HCT116 (cell line): ENCODE measurements at regions not wholly inside any gene's neighbourhood (a gene's known extent, or its start where the extent isn't known, plus 50 kb on each side); places are given as distances from the start of the nearest gene placed in this dataset.

Experiments
- ATAC-seq: fragments of 200-7000 bp; cut with Tn5 transposase; 2 replicates; pipeline ENCODE4 v1.9.1; 2020; ENCODE audit warnings: mild to moderate bottlenecking, moderate library complexity
- BruUV-seq: library from RNA; stranded (reverse); fragments of 400-500 nt; replicated peaks from 2 replicates; lab custom pipeline; 2021; lab: Mats Ljungman, UMichigan
- CTCF ChIA-PET: fragments of 300-600 bp; sonication (Branson Sonifier 250); formaldehyde crosslinking; loops from one replicate; lab custom pipeline; 2021; ENCODE audit warnings: antibody characterized with exemption; lab: Charles Lee
- POLR2A ChIA-PET: fragments of 300-600, 350-600 bp; sonication (Branson Sonifier 250); formaldehyde crosslinking; loops from one replicate; lab custom pipeline; 2021; ENCODE audit warnings: antibody characterized with exemption; lab: Charles Lee
- RAD21 ChIA-PET, 2 experiments: fragments of 300-600 bp; sonication (Branson Sonifier 250); formaldehyde crosslinking; loops; one replicate each; lab custom pipeline; 2023; ENCODE audit warnings: low total read pairs in 2 of 2; ENCODE audit not compliant: uncharacterized antibody in 2 of 2, unreplicated experiment in 2 of 2, low non-redundant PET in 1 of 2; lab: Charles Lee
- DNase-seq: peaks from one replicate; pipeline ENCODE4 v3.0.0-alpha.2; 2010; ENCODE audit warnings: low read depth, low spot score
- H2AFZ ChIP-seq: fragments of 200-600 bp; shearing (Covaris generic), sonication (generic); 2 replicates; pipeline ENCODE4 v1.6.1; 2017; ENCODE audit warnings: low read depth, mixed run types, mixed read lengths, antibody characterized with exemption, low read length; ENCODE audit not compliant: poor library complexity, severe bottlenecking
- H3K27ac ChIP-seq: 2 replicates; pipeline ENCODE4 v1.5.1; 2012; ENCODE audit warnings: low read depth, low read length
- H3K27me3 ChIP-seq: fragments of 200-600 bp; sonication (generic); 2 replicates; pipeline ENCODE4 v1.6.1; 2016; ENCODE audit warnings: mixed run types, low read length, mixed read lengths; ENCODE audit not compliant: insufficient read depth
- H3K36me3 ChIP-seq, 2 experiments: fragments of 200-500 bp in 1 of 2; fragments of 200-600 bp in 1 of 2; sonication (Bioruptor generic) in 1 of 2; sonication (generic) in 1 of 2; 2 replicates each; pipeline versions ENCODE4 v1.5.1 to v1.6.1; 2014 to 2016; ENCODE audit warnings: low read length in 2 of 2, inconsistent platforms in 1 of 2, mixed read lengths in 1 of 2, mixed run types in 1 of 2; ENCODE audit not compliant: insufficient read depth in 2 of 2, control insufficient read depth in 1 of 2
- H3K4me1 ChIP-seq, 2 experiments: fragments of 200-600 bp in 1 of 2; sonication (generic) in 1 of 2; 2 replicates each; pipeline versions ENCODE4 v1.5.1 to v1.6.1; 2012 to 2017; ENCODE audit warnings: low read length in 2 of 2, inconsistent platforms in 1 of 2, mild to moderate bottlenecking in 1 of 2, mixed read lengths in 1 of 2, mixed run types in 1 of 2, moderate library complexity in 1 of 2; ENCODE audit not compliant: insufficient read depth in 2 of 2, control insufficient read depth in 1 of 2
- H3K4me2 ChIP-seq: fragments of 200-600 bp; sonication (generic); 2 replicates; pipeline ENCODE4 v1.6.1; 2017; ENCODE audit warnings: mixed run types, low read length, mixed read lengths
- H3K4me3 ChIP-seq, 2 experiments: fragments of 200-600 bp in 1 of 2; sonication (generic) in 1 of 2; replicated peaks in 1 of 2; 2 replicates each; pipeline ENCODE4 v1.5.1; 2011 to 2016; ENCODE audit warnings: low read length in 2 of 2, control low read depth in 1 of 2, low read depth in 1 of 2, mild to moderate bottlenecking in 1 of 2, mixed read lengths in 1 of 2, mixed run types in 1 of 2
- H3K79me2 ChIP-seq: fragments of 200-600 bp; sonication (generic); 2 replicates; pipeline ENCODE4 v1.6.1; 2017; ENCODE audit warnings: mild to moderate bottlenecking, mixed run types, low read length, moderate library complexity, mixed read lengths; ENCODE audit not compliant: insufficient read depth
- H3K9ac ChIP-seq: fragments of 200-600 bp; sonication (generic); 2 replicates; pipeline ENCODE4 v1.6.1; 2016; ENCODE audit warnings: low read length, mixed read lengths
- H3K9me2 ChIP-seq: fragments of 200-600 bp; sonication (generic), shearing (Covaris generic); 2 replicates; pipeline ENCODE4 v1.6.1; 2017; ENCODE audit warnings: mixed run types, mild to moderate bottlenecking, moderate library complexity; ENCODE audit not compliant: insufficient read depth
- H3K9me3 ChIP-seq, 2 experiments: fragments of 200-500 bp in 1 of 2; fragments of 200-600 bp in 1 of 2; sonication (Bioruptor generic) in 1 of 2; sonication (generic) in 1 of 2; 2 replicates each; pipeline ENCODE4 v1.6.1; 2014 to 2017; ENCODE audit warnings: low read length in 2 of 2, mixed read lengths in 2 of 2, inconsistent platforms in 1 of 2, low read depth in 1 of 2, mild to moderate bottlenecking in 1 of 2, mixed run types in 1 of 2, moderate library complexity in 1 of 2; ENCODE audit not compliant: control insufficient read depth in 1 of 2, insufficient read depth in 1 of 2
- H4K20me1 ChIP-seq: fragments of 200-600 bp; sonication (generic), shearing (Covaris generic); 2 replicates; pipeline ENCODE4 v1.6.1; 2017; ENCODE audit warnings: mixed run types, mild to moderate bottlenecking, moderate library complexity; ENCODE audit not compliant: insufficient read depth
- ATF3 ChIP-seq: IDR thresholded peaks from 2 replicates; pipeline ENCODE4 v1.6.1; 2012
- EGR1 ChIP-seq: IDR thresholded peaks from 2 replicates; pipeline ENCODE4 v1.6.1; 2012; ENCODE audit warnings: low read depth
- FOSL1 ChIP-seq: IDR thresholded peaks from 2 replicates; pipeline ENCODE4 v1.6.1; 2012; ENCODE audit warnings: low read depth
- JUND ChIP-seq: IDR thresholded peaks from 2 replicates; pipeline ENCODE4 v1.6.1; 2012
- POLR2AphosphoS5 ChIP-seq: IDR thresholded peaks from 2 replicates; pipeline ENCODE4 v1.6.1; 2011; ENCODE audit warnings: mild to moderate bottlenecking, low read depth, low read length, moderate library complexity
- RAD21 ChIP-seq: IDR thresholded peaks from 2 replicates; pipeline ENCODE4 v1.6.1; 2012; ENCODE audit warnings: low read depth, mild to moderate bottlenecking
- SIN3A ChIP-seq: IDR thresholded peaks from 2 replicates; pipeline ENCODE4 v1.6.1; 2012; ENCODE audit warnings: low read depth
- SP1 ChIP-seq: IDR thresholded peaks from 2 replicates; pipeline ENCODE4 v1.6.1; 2012; ENCODE audit warnings: low read depth
- SRF ChIP-seq: IDR thresholded peaks from 2 replicates; pipeline ENCODE4 v1.6.1; 2012; ENCODE audit warnings: low read depth
- TCF7L2 ChIP-seq: IDR thresholded peaks from 2 replicates; pipeline ENCODE4 v1.7.0; 2011; ENCODE audit warnings: borderline replicate concordance, inconsistent platforms; ENCODE audit not compliant: insufficient read depth, insufficient read length; ENCODE audit errors: extremely low read depth
- ZNF274 ChIP-seq: fragments of 200-500 bp; sonication (Bioruptor generic); IDR thresholded peaks from 2 replicates; pipeline ENCODE4 v1.6.1; 2014; ENCODE audit warnings: mild to moderate bottlenecking, low read depth, low read length, inconsistent platforms
- intact Hi-C: fragments of 100-400 bp; cut with micrococcal nuclease; formaldehyde crosslinking; loops from 2 replicates; pipeline ENCODE4 v1.10.0; 2022
- TF ChIP-seq, protein P1 (sequence below): IDR thresholded peaks from 2 replicates; pipeline ENCODE4 v1.6.1; 2011; ENCODE audit warnings: mild to moderate bottlenecking, low read length, moderate library complexity; ENCODE audit not compliant: insufficient replicate concordance; ENCODE audit errors: extremely low read depth
- TF ChIP-seq, protein P2 (sequence below): IDR thresholded peaks from 2 replicates; pipeline ENCODE4 v1.6.1; 2012
- TF ChIP-seq, protein P3 (sequence below), 3 experiments: fragments of 200-600 bp in 1 of 3; sonication (generic) in 1 of 3; IDR thresholded peaks in 2 of 3; conservative IDR thresholded peaks in 1 of 3; 2 replicates each; pipeline ENCODE4 v1.5.1; 2012 to 2017; ENCODE audit warnings: low read depth in 2 of 3, low read length in 2 of 3, antibody characterized with exemption in 1 of 3, borderline replicate concordance in 1 of 3, control low read depth in 1 of 3, mild to moderate bottlenecking in 1 of 3, mixed read lengths in 1 of 3, mixed run types in 1 of 3, moderate library complexity in 1 of 3; ENCODE audit not compliant: insufficient read depth in 1 of 3

GRCh38 chr1:96400089-96400488 lies 321.5 kb upstream of the PTBP2 start (continued):
- TF ChIP-seq, protein P1, sequence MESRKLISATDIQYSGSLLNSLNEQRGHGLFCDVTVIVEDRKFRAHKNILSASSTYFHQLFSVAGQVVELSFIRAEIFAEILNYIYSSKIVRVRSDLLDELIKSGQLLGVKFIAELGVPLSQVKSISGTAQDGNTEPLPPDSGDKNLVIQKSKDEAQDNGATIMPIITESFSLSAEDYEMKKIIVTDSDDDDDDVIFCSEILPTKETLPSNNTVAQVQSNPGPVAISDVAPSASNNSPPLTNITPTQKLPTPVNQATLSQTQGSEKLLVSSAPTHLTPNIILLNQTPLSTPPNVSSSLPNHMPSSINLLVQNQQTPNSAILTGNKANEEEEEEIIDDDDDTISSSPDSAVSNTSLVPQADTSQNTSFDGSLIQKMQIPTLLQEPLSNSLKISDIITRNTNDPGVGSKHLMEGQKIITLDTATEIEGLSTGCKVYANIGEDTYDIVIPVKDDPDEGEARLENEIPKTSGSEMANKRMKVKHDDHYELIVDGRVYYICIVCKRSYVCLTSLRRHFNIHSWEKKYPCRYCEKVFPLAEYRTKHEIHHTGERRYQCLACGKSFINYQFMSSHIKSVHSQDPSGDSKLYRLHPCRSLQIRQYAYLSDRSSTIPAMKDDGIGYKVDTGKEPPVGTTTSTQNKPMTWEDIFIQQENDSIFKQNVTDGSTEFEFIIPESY = no peak
- TF ChIP-seq TCF7L2 = no peak

- Histone ChIP-seq H3K27ac (no peak overlapping the region), H3K36me3 (no peaks in the 10 kb centered on the region), H3K4me3 (no peak overlapping the region), H3K4me1 (no peaks in the 10 kb centered on the region), H3K79me2 (no peaks in the 10 kb centered on the region), H3K9me3 (no peaks in the 10 kb centered on the region), H3K4me2 (no peak overlapping the region), H3K9me2 (no peaks in the 10 kb centered on the region), H2AFZ (no peak overlapping the region), H4K20me1 (no peaks in the 10 kb centered on the region), H3K27me3 (no peaks in the 10 kb centered on the region), H3K9ac (no peak overlapping the region)
- BruUV-seq = no TSS peak
- ChIA-PET RAD21 (no interaction called here), POLR2A (no interaction called here), CTCF (no interaction called here)
- no peak for TF ChIP-seq RAD21
- TF ChIP-seq, protein P2, sequence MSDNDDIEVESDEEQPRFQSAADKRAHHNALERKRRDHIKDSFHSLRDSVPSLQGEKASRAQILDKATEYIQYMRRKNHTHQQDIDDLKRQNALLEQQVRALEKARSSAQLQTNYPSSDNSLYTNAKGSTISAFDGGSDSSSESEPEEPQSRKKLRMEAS = no peak
- TF ChIP-seq SIN3A = no peak
- TF ChIP-seq SP1 = no peak
- TF ChIP-seq ATF3 = no peak
- TF ChIP-seq SRF = no peak
- no peak for TF ChIP-seq JUND
- no peak for TF ChIP-seq EGR1
- no peak for TF ChIP-seq ZNF274
- no peak for TF ChIP-seq POLR2AphosphoS5
- TF ChIP-seq, protein P3, sequence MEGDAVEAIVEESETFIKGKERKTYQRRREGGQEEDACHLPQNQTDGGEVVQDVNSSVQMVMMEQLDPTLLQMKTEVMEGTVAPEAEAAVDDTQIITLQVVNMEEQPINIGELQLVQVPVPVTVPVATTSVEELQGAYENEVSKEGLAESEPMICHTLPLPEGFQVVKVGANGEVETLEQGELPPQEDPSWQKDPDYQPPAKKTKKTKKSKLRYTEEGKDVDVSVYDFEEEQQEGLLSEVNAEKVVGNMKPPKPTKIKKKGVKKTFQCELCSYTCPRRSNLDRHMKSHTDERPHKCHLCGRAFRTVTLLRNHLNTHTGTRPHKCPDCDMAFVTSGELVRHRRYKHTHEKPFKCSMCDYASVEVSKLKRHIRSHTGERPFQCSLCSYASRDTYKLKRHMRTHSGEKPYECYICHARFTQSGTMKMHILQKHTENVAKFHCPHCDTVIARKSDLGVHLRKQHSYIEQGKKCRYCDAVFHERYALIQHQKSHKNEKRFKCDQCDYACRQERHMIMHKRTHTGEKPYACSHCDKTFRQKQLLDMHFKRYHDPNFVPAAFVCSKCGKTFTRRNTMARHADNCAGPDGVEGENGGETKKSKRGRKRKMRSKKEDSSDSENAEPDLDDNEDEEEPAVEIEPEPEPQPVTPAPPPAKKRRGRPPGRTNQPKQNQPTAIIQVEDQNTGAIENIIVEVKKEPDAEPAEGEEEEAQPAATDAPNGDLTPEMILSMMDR (IDR thresholded peaks at IDR 0.05 in 2 of 3, conservative IDR thresholded peaks at IDR 0.05 in 1 of 3; ENCODE audit: borderline replicate concordance in 1 of 3, insufficient read depth in 1 of 3, low read depth in 2 of 3, low read length in 2 of 3) = no peak
- no peak for TF ChIP-seq FOSL1
- intact Hi-C loops = no loop called here
- ATAC-seq = no peak
- no peak for DNase-seq
Measured at GRCh38 chr1:96409087-96409486, 312.5 kb upstream of the PTBP2 start.
